Astrocyte (in vitro differentiated cells and primary cell): ENCODE measurements at regions not wholly inside any gene's neighbourhood (a gene's known extent, or its start where the extent isn't known, plus 50 kb on each side); places are given as distances from the start of the nearest gene placed in this dataset.
"Not testable (repeated sequence)": the region's sequence is repeated elsewhere in the genome, so short reads cannot be mapped to it uniquely, and the experiment has no call there.

Experiments
- CTCF ChIP-seq: IDR thresholded peaks from 2 replicates; pipeline ENCODE4 v1.5.1; 2011; ENCODE audit warnings: low read depth, mild to moderate bottlenecking, inconsistent platforms, low read length, moderate library complexity; ENCODE audit not compliant: insufficient read depth
- EZH2 ChIP-seq: IDR thresholded peaks from 2 replicates; pipeline ENCODE4 v1.6.1; 2012; ENCODE audit warnings: mild to moderate bottlenecking, low read length, inconsistent platforms; ENCODE audit not compliant: insufficient read depth

GRCh38 chr17:64741916-64742315, 79.8 kb upstream of the SMURF2 start:
- not testable (repeated sequence) for TF ChIP-seq EZH2, CTCF
